MCF 10A (cell line): ENCODE measurements at regions not wholly inside any gene's neighbourhood (a gene's known extent, or its start where the extent isn't known, plus 50 kb on each side); places are given as distances from the start of the nearest gene placed in this dataset.
A peak's percentile ranks its signal among the peaks of the same experiment; 100 is the strongest.

Experiments
- BruUV-seq: library from RNA; stranded (reverse); fragments of 400-500 nt; replicated peaks from 2 replicates; lab custom pipeline; 2021; lab: Mats Ljungman, UMichigan
- CTCF ChIA-PET: fragments of 300-600 bp; sonication (Branson Sonifier 250); formaldehyde crosslinking; extraction: SDS; loops from one replicate; lab custom pipeline; 2021; ENCODE audit warnings: antibody characterized with exemption, inconsistent platforms; lab: Yijun Ruan, JAX
- POLR2A ChIA-PET: fragments of 300-600, 350-650 bp; sonication (Branson Sonifier 250); formaldehyde crosslinking; extraction: SDS; loops from one replicate; lab custom pipeline; 2020; ENCODE audit warnings: antibody characterized with exemption, inconsistent platforms; lab: Yijun Ruan, JAX
- DNase-seq: peaks from one replicate; pipeline ENCODE4 v3.0.0-alpha.2; 2018; ENCODE audit not compliant: unreplicated experiment
- H3K27ac Mint-ChIP-seq: one replicate; pipeline ENCODE4 v1.8.0; 2022; ENCODE audit warnings: mild to moderate bottlenecking, low read depth, mixed read lengths; ENCODE audit not compliant: unreplicated experiment
- H3K27me3 Mint-ChIP-seq: one replicate; pipeline ENCODE4 v1.8.0; 2022; ENCODE audit warnings: mixed read lengths; ENCODE audit not compliant: insufficient read depth, unreplicated experiment
- H3K36me3 Mint-ChIP-seq: one replicate; pipeline ENCODE4 v1.8.0; 2022; ENCODE audit warnings: mild to moderate bottlenecking, moderate library complexity, mixed read lengths; ENCODE audit not compliant: insufficient read depth, unreplicated experiment
- H3K4me1 Mint-ChIP-seq: one replicate; pipeline ENCODE4 v1.8.0; 2022; ENCODE audit warnings: mixed read lengths; ENCODE audit not compliant: insufficient read depth, unreplicated experiment
- H3K4me3 Mint-ChIP-seq: one replicate; pipeline ENCODE4 v1.8.0; 2022; ENCODE audit warnings: mild to moderate bottlenecking, moderate library complexity, mixed read lengths; ENCODE audit not compliant: unreplicated experiment
- H3K9me3 Mint-ChIP-seq: one replicate; pipeline ENCODE4 v1.8.0; 2022; ENCODE audit warnings: mixed read lengths; ENCODE audit not compliant: unreplicated experiment
- intact Hi-C: fragments of 100-400 bp; cut with micrococcal nuclease; formaldehyde crosslinking; loops from 2 replicates; pipeline ENCODE4 v1.14.1; 2022
- TF ChIP-seq, protein P1 (sequence below): fragments of 200-600 bp; IDR thresholded peaks from one replicate; pipeline ENCODE4 v1.8.0; 2022; ENCODE audit warnings: antibody characterized with exemption, mild to moderate bottlenecking; ENCODE audit not compliant: unreplicated experiment

DNA sequence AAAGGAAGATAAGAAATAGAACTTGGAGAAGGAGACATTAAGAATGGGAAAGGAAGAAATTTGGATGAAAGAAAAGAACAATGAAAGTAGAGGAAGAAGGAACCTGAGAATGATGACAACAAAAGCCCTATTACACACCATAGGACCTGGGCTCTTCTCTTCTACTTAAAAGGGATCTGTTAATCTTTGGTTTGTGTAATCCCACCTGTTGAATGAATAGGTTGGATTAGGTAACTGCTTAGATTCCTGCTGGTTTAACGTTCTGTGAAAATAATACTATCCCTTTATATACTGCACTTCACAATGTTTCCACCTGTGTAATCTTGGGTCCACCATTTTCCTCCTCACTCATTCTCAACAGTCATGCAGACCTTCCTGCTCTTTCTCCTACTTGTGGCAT lies 157.8 kb upstream of the ATP10B start:
- TF ChIP-seq, protein P1, sequence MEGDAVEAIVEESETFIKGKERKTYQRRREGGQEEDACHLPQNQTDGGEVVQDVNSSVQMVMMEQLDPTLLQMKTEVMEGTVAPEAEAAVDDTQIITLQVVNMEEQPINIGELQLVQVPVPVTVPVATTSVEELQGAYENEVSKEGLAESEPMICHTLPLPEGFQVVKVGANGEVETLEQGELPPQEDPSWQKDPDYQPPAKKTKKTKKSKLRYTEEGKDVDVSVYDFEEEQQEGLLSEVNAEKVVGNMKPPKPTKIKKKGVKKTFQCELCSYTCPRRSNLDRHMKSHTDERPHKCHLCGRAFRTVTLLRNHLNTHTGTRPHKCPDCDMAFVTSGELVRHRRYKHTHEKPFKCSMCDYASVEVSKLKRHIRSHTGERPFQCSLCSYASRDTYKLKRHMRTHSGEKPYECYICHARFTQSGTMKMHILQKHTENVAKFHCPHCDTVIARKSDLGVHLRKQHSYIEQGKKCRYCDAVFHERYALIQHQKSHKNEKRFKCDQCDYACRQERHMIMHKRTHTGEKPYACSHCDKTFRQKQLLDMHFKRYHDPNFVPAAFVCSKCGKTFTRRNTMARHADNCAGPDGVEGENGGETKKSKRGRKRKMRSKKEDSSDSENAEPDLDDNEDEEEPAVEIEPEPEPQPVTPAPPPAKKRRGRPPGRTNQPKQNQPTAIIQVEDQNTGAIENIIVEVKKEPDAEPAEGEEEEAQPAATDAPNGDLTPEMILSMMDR, result no peak
- Mint-ChIP-seq H3K36me3 (no peaks in the 10 kb centered on the region), H3K4me3 (no peak overlapping the region), H3K27ac (no peak overlapping the region), H3K27me3 (no peaks in the 10 kb centered on the region), H3K9me3 (peaks cover 8% of the 10 kb centered on the region), H3K4me1 (no peaks in the 10 kb centered on the region)
- ChIA-PET POLR2A (no interaction called here), CTCF (no interaction called here)
- DNase-seq, result no peak
- no TSS peak for BruUV-seq
- intact Hi-C loops, result no loop called here

DNA sequence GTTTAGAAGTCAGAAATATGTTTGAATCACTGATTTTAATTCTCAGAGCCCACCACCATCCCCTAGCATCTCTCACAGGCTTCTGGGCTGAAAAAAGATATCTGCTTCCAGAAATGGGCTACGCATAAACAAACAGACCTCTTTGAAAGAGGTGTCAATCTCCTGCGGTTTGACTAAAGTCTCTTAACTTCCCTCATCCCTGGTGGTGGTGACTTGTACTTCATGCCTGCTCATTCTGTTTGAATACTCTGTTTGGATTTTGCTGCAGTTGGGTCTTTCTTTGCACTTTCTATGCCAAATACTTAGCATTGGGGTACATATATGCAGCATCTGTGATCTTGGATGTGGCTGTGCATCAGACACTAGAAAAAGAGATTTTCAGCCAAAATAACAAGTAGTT lies 157.2 kb upstream of the ATP10B start:
- BruUV-seq, result no TSS peak
- Mint-ChIP-seq H3K9me3 (peaks cover 8% of the 10 kb centered on the region), H3K4me3 (no peak overlapping the region), H3K27ac (no peak overlapping the region), H3K36me3 (no peaks in the 10 kb centered on the region), H3K27me3 (no peaks in the 10 kb centered on the region), H3K4me1 (no peaks in the 10 kb centered on the region)
- ChIA-PET POLR2A (interaction anchor here (0.6 kb wide), 1 partner anchor 48 kb away, joined by 3 read pairs; no protein-coding TSS in a partner anchor), CTCF (no interaction called here)
- DNase-seq, result no peak
- intact Hi-C loops, result no loop called here
- TF ChIP-seq, protein P1, result no peak

DNA sequence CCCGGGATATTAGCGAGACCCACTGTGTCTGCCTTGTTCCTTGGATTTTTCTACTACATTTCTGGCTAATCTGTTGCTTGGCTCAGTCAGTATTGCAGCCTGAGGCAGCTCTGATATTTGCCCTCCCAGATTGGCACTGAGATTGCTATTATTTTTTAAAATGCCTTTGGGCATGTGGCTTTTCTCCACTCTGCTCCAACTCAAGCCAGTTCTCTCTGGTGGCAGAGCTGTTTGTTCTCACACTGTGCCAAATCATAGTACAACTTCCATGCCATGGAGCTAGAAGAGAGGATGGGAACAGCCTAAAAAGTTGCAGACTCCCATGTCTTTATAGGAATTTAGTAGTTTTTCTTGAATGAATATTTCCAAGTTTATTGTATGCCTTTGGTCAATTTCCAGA lies 155.9 kb upstream of the ATP10B start:
- POLR2A ChIA-PET, result interaction anchor here (0.6 to 1.3 kb wide), 4 partner anchors 17 to 164 kb away, joined by 3 read pairs; no protein-coding TSS in a partner anchor

DNA sequence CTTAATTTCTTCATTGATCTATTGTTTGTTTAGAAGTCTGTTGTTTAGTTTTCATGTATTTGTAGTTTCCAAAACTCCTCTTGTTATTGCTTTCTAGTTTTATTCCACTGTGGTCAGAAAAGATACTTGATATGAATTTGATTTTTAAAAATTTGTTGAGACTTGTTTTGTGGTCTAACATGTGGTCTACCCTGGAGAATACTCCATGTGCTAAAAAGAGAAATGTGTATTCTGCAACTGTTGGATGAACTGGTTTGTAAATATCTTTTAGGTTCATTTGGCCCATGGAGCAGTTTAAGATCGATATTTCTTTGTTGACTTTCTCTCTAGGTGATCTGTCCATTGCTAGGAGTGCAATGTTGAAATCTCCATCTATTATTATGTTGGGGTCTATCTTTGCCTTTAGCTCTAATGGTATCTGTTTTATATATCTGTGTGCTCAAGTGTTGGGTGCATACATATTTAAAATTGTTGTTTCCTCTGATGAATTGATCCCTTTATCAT lies 150.6 kb upstream of the ATP10B start:
- H3K4me3 Mint-ChIP-seq, result no peak overlapping the region
- peaks cover 15% of the 10 kb centered on the region for H3K9me3 Mint-ChIP-seq
- TF ChIP-seq, protein P1, result no peak
- H3K27ac Mint-ChIP-seq, result no peak overlapping the region
- H3K36me3 Mint-ChIP-seq, result no peaks in the 10 kb centered on the region
- ChIA-PET CTCF (interaction anchor here (0.6 kb wide), 2 partner anchors 18 to 48 kb away, joined by 3 to 4 read pairs; no protein-coding TSS in a partner anchor), POLR2A (no interaction called here)
- no peaks in the 10 kb centered on the region for H3K27me3 Mint-ChIP-seq
- DNase-seq, result no peak
- no peaks in the 10 kb centered on the region for H3K4me1 Mint-ChIP-seq
- intact Hi-C loops, result no loop called here
- BruUV-seq, result no TSS peak

More for the DNA sequence above, 155.9 kb upstream of the ATP10B start:
- TF ChIP-seq, protein P1, result no peak
- H3K4me3 Mint-ChIP-seq, result no peak overlapping the region
- BruUV-seq, result no TSS peak
- intact Hi-C loops, result no loop called here
- no peaks in the 10 kb centered on the region for H3K4me1 Mint-ChIP-seq
- CTCF ChIA-PET, result interaction anchor here (0.6 to 1.3 kb wide), 2 partner anchors 79 to 131 kb away, joined by 3 read pairs; no protein-coding TSS in a partner anchor
- no peak overlapping the region for H3K27ac Mint-ChIP-seq
- no peaks in the 10 kb centered on the region for H3K36me3 Mint-ChIP-seq
- peak; percentile 9 for DNase-seq
- no peaks in the 10 kb centered on the region for H3K27me3 Mint-ChIP-seq
- peaks cover 14% of the 10 kb centered on the region for H3K9me3 Mint-ChIP-seq
